ENCODE measurements at regions not wholly inside any gene's neighbourhood (a gene's known extent, or its start where the extent isn't known, plus 50 kb on each side); places are given as distances from the start of the nearest gene placed in this dataset.

DNA sequence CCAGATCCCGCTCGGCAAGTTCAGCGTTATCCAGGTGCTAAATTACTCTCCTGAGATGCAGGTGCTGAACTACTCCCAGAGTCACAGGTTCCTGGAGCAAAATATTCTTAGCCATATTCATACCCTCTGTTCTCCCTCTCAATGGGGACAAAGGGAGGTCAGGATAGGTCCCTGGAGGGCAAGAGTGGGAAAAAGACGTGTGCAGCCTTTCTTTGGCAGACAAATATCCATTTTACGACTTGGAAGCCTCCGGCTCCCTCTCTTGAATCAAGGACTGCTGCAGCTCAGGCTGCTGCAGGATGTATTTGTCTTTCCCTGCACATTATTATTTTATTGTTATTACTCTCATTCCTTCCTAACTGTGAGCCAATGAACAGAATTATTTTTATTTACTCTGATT lies 590.2 kb downstream of the NR2F1-AS1 start:
- no peak for TF ChIP-seq CTCF (IDR thresholded peaks at IDR 0.05)
- no peaks in the 10 kb centered on the region for H3K9me3 ChIP-seq
- H3K4me1 ChIP-seq, result no peaks in the 10 kb centered on the region
- ATAC-seq, result no peak
- no peak for FAIRE-seq
- DNase-seq, result no peak
- H3K36me3 ChIP-seq, result no peaks in the 10 kb centered on the region
- no peaks in the 10 kb centered on the region for H3K27me3 ChIP-seq
- 64 to 65% methylated on average over 6 of the region's 6 CpGs for WGBS, 2 donors
- H3K4me3 ChIP-seq, result no peak overlapping the region
- no peak overlapping the region for H3K27ac ChIP-seq
- intact Hi-C loops (cut with DNase I), result no loop called here

DNA sequence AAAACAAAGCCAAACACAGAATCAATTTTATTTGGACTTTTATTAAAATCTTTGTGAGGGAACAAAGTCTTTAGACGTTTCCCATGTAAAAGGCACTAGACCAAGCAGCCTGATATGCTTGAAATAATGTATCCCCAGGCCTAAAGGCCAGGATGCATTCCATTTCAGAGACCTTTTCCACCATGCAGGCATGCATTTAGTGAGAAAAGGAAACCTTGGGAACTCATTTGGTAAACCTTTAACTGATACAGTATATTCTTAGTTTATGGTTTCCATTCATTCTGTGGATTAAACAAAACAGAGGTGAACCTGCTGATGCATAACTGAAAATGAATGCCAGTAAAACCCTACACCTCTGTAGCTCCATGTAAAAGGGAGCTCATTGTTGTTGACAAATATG lies 600.0 kb downstream of the NR2F1-AS1 start:
- intact Hi-C loops (cut with DNase I), result no loop called here
- no peak overlapping the region for H3K4me3 ChIP-seq
- H3K9me3 ChIP-seq, result no peaks in the 10 kb centered on the region
- no peaks in the 10 kb centered on the region for H3K27me3 ChIP-seq
- H3K27ac ChIP-seq, result no peak overlapping the region
- TF ChIP-seq CTCF (IDR thresholded peaks at IDR 0.05), result no peak
- WGBS, 2 donors, result 24 to 50% methylated on average over 1 of the region's 1 CpG
- ATAC-seq (no peak), FAIRE-seq (no peak), DNase-seq (no peak)
- no peaks in the 10 kb centered on the region for H3K36me3 ChIP-seq
- no peaks in the 10 kb centered on the region for H3K4me1 ChIP-seq

DNA sequence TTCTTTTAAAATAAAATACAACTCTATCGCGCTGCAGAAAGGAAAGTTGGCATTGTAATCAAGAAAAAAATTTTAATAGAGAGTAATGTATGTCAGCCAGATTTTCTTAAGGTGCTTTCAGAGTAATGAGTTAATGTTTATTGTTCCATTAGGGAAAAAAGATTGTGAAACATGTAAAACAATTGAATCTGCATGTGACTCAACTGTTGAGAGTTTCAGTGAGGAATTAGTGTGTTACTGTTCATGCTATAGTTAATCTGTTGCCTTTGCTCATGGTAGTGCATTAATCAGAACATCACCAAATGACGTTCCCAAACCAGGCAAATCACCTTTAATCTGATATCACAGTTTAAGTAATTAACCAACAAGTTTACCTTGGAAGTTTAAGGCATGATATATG lies 600.5 kb downstream of the NR2F1-AS1 start:
- WGBS, 2 donors, result 64 to 69% methylated on average over 3 of the region's 3 CpGs

DNA sequence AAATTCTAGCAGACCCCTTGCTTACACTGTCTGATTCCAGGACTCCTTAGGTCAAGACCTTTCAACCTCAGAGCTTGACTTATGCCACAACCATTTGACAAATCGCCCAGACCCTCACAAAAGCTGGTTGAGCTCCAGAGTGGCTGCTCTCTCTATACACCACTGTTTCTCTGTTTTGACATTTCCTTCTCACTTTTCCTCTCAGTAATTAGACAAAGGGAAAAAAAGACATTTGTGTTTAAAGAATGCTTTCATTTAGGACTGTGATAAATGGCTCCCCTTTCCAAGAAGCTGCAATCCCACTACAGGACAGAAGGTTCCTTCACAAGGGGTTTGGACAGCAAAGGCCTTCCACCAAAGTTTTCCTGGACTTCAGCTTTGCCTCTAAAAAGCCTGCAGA lies 601.3 kb downstream of the NR2F1-AS1 start:
- no peaks in the 10 kb centered on the region for H3K36me3 ChIP-seq
- FAIRE-seq (no peak), DNase-seq (no peak), ATAC-seq (no peak)
- H3K4me3 ChIP-seq, result no peak overlapping the region
- 28 to 35% methylated on average over 1 of the region's 1 CpG for WGBS, 2 donors
- H3K27ac ChIP-seq, result no peak overlapping the region
- no peaks in the 10 kb centered on the region for H3K27me3 ChIP-seq
- TF ChIP-seq CTCF (IDR thresholded peaks at IDR 0.05), result no peak
- no peaks in the 10 kb centered on the region for H3K9me3 ChIP-seq
- intact Hi-C loops (cut with DNase I), result no loop called here
- no peaks in the 10 kb centered on the region for H3K4me1 ChIP-seq

More for the DNA sequence above, 600.5 kb downstream of the NR2F1-AS1 start:
- no peaks in the 10 kb centered on the region for H3K9me3 ChIP-seq
- DNase-seq (no peak), ATAC-seq (no peak), FAIRE-seq (no peak)
- H3K27me3 ChIP-seq, result no peaks in the 10 kb centered on the region
- no peaks in the 10 kb centered on the region for H3K36me3 ChIP-seq
- no peak overlapping the region for H3K4me3 ChIP-seq
- intact Hi-C loops (cut with DNase I), result no loop called here
- no peaks in the 10 kb centered on the region for H3K4me1 ChIP-seq
- H3K27ac ChIP-seq, result no peak overlapping the region
- TF ChIP-seq CTCF (IDR thresholded peaks at IDR 0.05), result no peak

DNA sequence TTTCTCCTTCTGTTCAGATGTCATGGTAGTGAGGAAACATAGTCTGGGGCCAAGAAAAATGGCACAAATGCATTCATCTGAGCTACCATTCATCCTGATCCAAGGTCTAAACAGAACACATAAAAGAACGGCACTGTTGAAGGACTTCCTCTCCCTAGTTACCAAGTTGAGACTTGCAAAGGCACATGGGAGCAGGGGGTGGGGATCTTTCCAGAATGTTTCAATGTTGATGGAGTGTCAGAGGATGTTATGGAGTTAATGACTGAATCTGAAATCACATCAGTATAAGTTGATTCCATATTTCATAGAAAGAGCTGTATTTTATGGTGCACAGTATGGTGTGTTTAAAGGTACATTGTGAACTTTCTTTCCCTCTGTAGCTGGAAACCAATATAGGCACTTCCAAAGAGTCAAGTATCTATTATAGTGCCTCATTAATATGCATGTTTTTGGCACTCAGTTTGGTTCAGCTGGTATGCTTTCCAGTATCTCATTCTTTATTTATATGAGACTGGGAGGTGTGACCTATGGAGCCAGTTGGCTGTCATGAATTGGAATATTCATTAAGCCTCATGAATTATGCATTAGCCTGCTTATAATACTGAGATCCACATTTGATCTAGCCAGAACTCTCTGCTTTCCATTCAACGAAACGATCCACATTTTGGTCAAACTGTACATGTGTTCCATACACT lies 603.0 kb downstream of the NR2F1-AS1 start:
- Histone ChIP-seq H3K27ac (no peak overlapping the region), H3K4me3 (no peak overlapping the region), H3K27me3 (no peaks in the 10 kb centered on the region), H3K36me3 (no peaks in the 10 kb centered on the region), H3K9me3 (no peaks in the 10 kb centered on the region), H3K4me1 (no peaks in the 10 kb centered on the region)
- 79 to 81% methylated on average over 3 of the region's 3 CpGs for WGBS, 2 donors
- TF ChIP-seq CTCF (IDR thresholded peaks at IDR 0.05), result no peak
- no peak for ATAC-seq
- FAIRE-seq, result no peak
- no peak for DNase-seq
- intact Hi-C loops (cut with DNase I), result no loop called here
